Loucy (cell line): ENCODE measurements at regions not wholly inside any gene's neighbourhood (a gene's known extent, or its start where the extent isn't known, plus 50 kb on each side); places are given as distances from the start of the nearest gene placed in this dataset.
"Not testable (repeated sequence)": the region's sequence is repeated elsewhere in the genome, so short reads cannot be mapped to it uniquely, and the experiment has no call there.

Source experiments
- EZH2phosphoT487 ChIP-seq: fragments of 200-600 bp; IDR thresholded peaks from 2 replicates; pipeline ENCODE4 v1.6.1; 2018; ENCODE audit warnings: antibody characterized with exemption, mild to moderate bottlenecking, moderate library complexity, borderline replicate concordance
- TF ChIP-seq, protein P1 (sequence below): fragments of 200-600 bp; sonication (generic); conservative IDR thresholded peaks from 2 replicates; pipeline ENCODE4 v1.5.1; 2014; ENCODE audit warnings: mild to moderate bottlenecking, antibody characterized with exemption, low read length

DNA sequence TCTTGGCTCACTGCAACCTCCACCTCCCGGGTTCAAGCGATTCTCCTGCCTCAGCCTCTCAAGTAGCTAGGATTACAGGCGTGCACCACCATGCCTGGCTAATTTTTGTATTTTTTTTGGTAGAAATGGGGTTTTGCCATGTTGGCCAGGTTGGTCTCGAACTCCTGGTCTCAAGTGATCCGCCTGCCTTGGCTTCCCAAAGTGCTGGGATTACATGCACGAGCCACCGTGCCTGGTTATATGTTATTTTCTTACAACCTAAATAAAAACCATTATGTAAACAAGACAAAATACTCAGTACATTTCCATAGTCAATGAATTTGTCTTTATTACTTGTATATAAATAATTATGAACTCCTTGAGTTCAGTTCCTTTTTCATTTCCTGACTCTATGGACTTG, 75.7 kb upstream of the TPTE start:
- TF ChIP-seq, protein P1, sequence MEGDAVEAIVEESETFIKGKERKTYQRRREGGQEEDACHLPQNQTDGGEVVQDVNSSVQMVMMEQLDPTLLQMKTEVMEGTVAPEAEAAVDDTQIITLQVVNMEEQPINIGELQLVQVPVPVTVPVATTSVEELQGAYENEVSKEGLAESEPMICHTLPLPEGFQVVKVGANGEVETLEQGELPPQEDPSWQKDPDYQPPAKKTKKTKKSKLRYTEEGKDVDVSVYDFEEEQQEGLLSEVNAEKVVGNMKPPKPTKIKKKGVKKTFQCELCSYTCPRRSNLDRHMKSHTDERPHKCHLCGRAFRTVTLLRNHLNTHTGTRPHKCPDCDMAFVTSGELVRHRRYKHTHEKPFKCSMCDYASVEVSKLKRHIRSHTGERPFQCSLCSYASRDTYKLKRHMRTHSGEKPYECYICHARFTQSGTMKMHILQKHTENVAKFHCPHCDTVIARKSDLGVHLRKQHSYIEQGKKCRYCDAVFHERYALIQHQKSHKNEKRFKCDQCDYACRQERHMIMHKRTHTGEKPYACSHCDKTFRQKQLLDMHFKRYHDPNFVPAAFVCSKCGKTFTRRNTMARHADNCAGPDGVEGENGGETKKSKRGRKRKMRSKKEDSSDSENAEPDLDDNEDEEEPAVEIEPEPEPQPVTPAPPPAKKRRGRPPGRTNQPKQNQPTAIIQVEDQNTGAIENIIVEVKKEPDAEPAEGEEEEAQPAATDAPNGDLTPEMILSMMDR: not testable (repeated sequence)
- not testable (repeated sequence) for TF ChIP-seq EZH2phosphoT487
